ENCODE measurements at regions not wholly inside any gene's neighbourhood (a gene's known extent, or its start where the extent isn't known, plus 50 kb on each side); places are given as distances from the start of the nearest gene placed in this dataset.

DNA sequence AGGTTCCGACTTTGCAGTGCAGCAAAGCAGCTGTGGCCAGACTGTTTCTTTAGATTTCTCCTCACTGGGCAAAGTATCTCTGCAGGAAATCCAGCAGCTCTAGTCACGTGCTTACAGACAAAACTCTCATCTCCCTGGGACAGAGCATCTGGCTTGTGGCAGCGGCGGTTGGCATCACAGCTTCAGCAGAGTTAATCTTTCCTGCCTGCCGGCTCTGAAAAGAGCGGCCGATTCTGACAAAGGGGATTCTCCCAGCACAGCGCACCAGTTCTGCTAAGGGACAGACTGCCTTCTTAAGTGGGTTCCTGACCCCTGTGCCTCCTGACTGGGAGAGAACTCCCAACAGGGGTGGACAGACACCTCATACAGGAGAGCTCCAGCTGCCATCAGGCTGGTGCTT lies 1357.3 kb upstream of the TENM4 start:
- Mint-ChIP-seq H3K36me3 (ENCODE audit: low read depth, unreplicated experiment) (no peaks in the 10 kb centered on the region), H3K4me3 (ENCODE audit: unreplicated experiment) (no peak overlapping the region), H3K4me1 (ENCODE audit: unreplicated experiment) (no peaks in the 10 kb centered on the region), H3K27me3 (ENCODE audit: unreplicated experiment) (no peaks in the 10 kb centered on the region), H3K27ac (ENCODE audit: unreplicated experiment) (no peak overlapping the region), H3K9me3 (ENCODE audit: unreplicated experiment) (no peaks in the 10 kb centered on the region)
- TF ChIP-seq, protein P1, sequence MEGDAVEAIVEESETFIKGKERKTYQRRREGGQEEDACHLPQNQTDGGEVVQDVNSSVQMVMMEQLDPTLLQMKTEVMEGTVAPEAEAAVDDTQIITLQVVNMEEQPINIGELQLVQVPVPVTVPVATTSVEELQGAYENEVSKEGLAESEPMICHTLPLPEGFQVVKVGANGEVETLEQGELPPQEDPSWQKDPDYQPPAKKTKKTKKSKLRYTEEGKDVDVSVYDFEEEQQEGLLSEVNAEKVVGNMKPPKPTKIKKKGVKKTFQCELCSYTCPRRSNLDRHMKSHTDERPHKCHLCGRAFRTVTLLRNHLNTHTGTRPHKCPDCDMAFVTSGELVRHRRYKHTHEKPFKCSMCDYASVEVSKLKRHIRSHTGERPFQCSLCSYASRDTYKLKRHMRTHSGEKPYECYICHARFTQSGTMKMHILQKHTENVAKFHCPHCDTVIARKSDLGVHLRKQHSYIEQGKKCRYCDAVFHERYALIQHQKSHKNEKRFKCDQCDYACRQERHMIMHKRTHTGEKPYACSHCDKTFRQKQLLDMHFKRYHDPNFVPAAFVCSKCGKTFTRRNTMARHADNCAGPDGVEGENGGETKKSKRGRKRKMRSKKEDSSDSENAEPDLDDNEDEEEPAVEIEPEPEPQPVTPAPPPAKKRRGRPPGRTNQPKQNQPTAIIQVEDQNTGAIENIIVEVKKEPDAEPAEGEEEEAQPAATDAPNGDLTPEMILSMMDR (IDR thresholded peaks at IDR 0.05; ENCODE audit: unreplicated experiment) = no peak
- DNase-seq (ENCODE audit: low spot score) = no peak

GRCh38 chr11:80783561-80783960 lies 1342.7 kb upstream of the TENM4 start:
- H3K36me3 Mint-ChIP-seq (ENCODE audit: low read depth, unreplicated experiment) = no peaks in the 10 kb centered on the region
- DNase-seq (ENCODE audit: low spot score) = no peak
- H3K4me3 Mint-ChIP-seq (ENCODE audit: unreplicated experiment) = no peak overlapping the region
- peaks cover 2% of the 10 kb centered on the region for H3K27me3 Mint-ChIP-seq (ENCODE audit: unreplicated experiment)
- TF ChIP-seq, protein P1 (IDR thresholded peaks at IDR 0.05; ENCODE audit: unreplicated experiment) = no peak
- no peaks in the 10 kb centered on the region for H3K9me3 Mint-ChIP-seq (ENCODE audit: unreplicated experiment)
- no peak overlapping the region for H3K27ac Mint-ChIP-seq (ENCODE audit: unreplicated experiment)
- H3K4me1 Mint-ChIP-seq (ENCODE audit: unreplicated experiment) = no peaks in the 10 kb centered on the region

GRCh38 chr11:80782135-80782885 lies 1341.5 kb upstream of the TENM4 start:
- Mint-ChIP-seq H3K9me3 (ENCODE audit: unreplicated experiment) (no peaks in the 10 kb centered on the region), H3K4me1 (ENCODE audit: unreplicated experiment) (no peaks in the 10 kb centered on the region), H3K27me3 (ENCODE audit: unreplicated experiment) (no peaks in the 10 kb centered on the region), H3K27ac (ENCODE audit: unreplicated experiment) (no peak overlapping the region), H3K36me3 (ENCODE audit: low read depth, unreplicated experiment) (no peaks in the 10 kb centered on the region), H3K4me3 (ENCODE audit: unreplicated experiment) (no peak overlapping the region)
- TF ChIP-seq, protein P1 (IDR thresholded peaks at IDR 0.05; ENCODE audit: unreplicated experiment) = no peak
- no peak for DNase-seq (ENCODE audit: low spot score)

DNA sequence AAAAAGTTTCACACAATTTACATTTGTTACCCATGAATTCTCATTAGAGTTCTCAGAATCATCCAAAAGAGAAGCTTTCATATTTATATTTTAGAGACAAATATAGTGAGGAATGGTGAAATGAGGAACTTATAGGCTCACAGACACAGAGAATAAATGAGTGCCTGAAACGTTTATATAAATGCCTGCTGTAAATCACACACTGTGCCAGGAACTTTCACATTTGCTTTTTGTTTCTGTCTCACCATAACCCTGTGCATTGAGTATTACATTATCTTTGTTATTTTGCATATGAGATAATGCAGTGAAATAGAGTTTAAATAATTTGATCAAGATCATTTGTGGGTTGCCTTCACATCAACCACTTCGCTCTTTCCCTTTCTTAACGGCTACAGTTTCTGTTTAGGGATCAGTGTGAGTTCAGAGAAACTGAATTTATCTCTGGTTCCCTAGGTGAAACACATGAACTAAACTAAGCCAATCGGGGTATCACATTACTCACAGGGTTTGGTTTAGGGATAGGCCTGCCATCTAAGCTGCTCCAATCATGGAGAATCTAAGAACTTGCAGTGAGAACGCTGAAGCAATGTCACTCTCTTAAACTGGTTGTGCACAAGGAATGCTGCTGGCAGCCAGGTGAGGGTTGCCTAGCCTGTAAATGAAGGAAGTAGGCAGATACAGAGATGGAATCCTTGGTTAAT lies 1339.2 kb upstream of the TENM4 start:
- Mint-ChIP-seq H3K4me3 (ENCODE audit: unreplicated experiment) (no peak overlapping the region), H3K36me3 (ENCODE audit: low read depth, unreplicated experiment) (no peaks in the 10 kb centered on the region), H3K4me1 (ENCODE audit: unreplicated experiment) (no peaks in the 10 kb centered on the region), H3K27me3 (ENCODE audit: unreplicated experiment) (peaks cover 4% of the 10 kb centered on the region), H3K27ac (ENCODE audit: unreplicated experiment) (no peak overlapping the region), H3K9me3 (ENCODE audit: unreplicated experiment) (no peaks in the 10 kb centered on the region)
- TF ChIP-seq, protein P1 (IDR thresholded peaks at IDR 0.05; ENCODE audit: unreplicated experiment) = no peak
- no peak for DNase-seq (ENCODE audit: low spot score)

DNA sequence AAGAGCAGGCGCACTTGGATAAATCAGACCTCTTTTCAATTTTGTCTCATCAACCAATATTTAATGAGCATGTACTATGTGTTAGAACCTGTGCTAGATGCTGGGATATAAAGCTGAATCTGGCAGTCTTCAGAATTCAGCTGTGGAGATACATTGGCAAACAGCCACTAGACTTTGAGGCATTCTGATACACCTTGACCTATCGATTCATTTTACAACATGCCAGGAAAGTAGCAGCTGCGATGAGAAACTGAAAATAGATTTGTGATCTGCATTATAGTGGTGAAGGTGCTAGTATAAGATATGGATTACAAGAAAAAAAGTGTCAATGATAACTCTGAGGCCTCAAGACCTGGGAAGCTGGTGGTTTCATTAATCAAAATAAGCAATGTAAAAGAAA lies 1338.1 kb upstream of the TENM4 start:
- Mint-ChIP-seq H3K36me3 (ENCODE audit: low read depth, unreplicated experiment) (no peaks in the 10 kb centered on the region), H3K9me3 (ENCODE audit: unreplicated experiment) (no peaks in the 10 kb centered on the region), H3K27ac (ENCODE audit: unreplicated experiment) (no peak overlapping the region), H3K27me3 (ENCODE audit: unreplicated experiment) (peaks cover 4% of the 10 kb centered on the region), H3K4me1 (ENCODE audit: unreplicated experiment) (no peaks in the 10 kb centered on the region), H3K4me3 (ENCODE audit: unreplicated experiment) (no peak overlapping the region)
- TF ChIP-seq, protein P1 (IDR thresholded peaks at IDR 0.05; ENCODE audit: unreplicated experiment) = no peak
- no peak for DNase-seq (ENCODE audit: low spot score)
